ENCODE measurements at regions not wholly inside any gene's neighbourhood (a gene's known extent, or its start where the extent isn't known, plus 50 kb on each side); places are given as distances from the start of the nearest gene placed in this dataset.

GRCh38 chr5:6125781-6126180 is 252.6 kb downstream of the MED10 start:
- TF ChIP-seq, protein P1, sequence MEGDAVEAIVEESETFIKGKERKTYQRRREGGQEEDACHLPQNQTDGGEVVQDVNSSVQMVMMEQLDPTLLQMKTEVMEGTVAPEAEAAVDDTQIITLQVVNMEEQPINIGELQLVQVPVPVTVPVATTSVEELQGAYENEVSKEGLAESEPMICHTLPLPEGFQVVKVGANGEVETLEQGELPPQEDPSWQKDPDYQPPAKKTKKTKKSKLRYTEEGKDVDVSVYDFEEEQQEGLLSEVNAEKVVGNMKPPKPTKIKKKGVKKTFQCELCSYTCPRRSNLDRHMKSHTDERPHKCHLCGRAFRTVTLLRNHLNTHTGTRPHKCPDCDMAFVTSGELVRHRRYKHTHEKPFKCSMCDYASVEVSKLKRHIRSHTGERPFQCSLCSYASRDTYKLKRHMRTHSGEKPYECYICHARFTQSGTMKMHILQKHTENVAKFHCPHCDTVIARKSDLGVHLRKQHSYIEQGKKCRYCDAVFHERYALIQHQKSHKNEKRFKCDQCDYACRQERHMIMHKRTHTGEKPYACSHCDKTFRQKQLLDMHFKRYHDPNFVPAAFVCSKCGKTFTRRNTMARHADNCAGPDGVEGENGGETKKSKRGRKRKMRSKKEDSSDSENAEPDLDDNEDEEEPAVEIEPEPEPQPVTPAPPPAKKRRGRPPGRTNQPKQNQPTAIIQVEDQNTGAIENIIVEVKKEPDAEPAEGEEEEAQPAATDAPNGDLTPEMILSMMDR (IDR thresholded peaks at IDR 0.05; ENCODE audit: extremely low read depth, missing control alignments), result no peak
- no peak for DNase-seq (ENCODE audit: low spot score)

DNA sequence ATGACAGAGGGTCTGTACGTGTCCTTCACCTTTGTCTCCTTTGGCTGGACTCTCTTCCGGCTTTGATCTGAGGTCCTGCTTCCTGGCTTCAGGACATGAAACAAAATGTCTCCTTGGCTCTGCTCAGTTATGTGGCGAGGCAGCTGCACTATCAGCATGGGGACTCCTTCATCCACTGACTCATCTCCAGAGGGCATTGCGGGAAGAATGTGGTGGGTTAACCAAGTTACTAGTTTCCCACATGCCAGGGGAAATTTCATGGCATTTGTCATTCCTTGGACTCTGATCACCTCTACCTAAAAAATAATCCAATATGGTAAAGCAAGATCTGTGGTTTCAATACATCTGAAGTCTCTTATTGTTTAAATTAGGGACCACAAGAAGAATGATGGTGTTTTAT is 259.7 kb downstream of the MED10 start:
- no peak for DNase-seq (ENCODE audit: low spot score)
- TF ChIP-seq, protein P1 (IDR thresholded peaks at IDR 0.05; ENCODE audit: extremely low read depth, missing control alignments), result no peak

DNA sequence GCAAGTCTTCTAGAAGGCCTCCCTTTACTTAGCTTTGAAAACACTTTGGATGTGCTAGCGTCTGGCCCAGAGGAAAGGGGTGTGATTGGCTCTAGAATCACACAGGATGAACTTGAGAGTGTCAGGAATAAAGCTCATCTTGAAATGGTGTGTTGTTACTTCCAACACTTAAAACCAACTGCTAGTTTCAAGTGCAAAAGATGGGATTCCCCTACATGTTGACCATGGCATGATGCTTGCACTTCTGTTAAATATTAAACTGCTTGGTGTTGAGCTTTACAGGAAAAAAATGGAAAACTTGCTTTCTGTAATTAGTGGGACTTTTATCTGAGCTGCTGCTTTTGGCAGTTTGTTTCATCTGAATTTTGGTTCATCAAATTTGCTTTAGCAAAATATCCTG is 261.1 kb downstream of the MED10 start:
- no peak for DNase-seq (ENCODE audit: low spot score)
- TF ChIP-seq, protein P1 (IDR thresholded peaks at IDR 0.05; ENCODE audit: extremely low read depth, missing control alignments), result no peak

DNA sequence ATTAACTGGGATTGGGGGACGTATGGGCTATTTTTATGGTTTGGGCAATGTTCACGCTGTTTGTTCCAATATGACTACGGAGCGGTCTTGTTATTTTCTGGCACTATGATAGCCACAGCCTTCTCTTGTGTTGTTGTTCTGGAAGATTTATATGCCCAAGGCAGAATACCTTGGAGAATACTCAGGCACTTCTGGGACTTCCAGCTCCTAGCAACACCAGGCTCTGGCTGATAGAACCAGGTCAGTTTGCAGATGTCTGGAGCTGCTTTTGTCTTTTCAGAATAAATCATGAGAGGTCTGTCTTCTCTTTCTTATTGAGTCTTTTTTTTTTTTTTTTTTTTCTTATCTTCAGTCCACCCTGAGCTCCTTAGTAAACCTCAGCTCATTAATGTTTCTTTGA is 262.5 kb downstream of the MED10 start:
- DNase-seq (ENCODE audit: low spot score), result no peak
- TF ChIP-seq, protein P1 (IDR thresholded peaks at IDR 0.05; ENCODE audit: extremely low read depth, missing control alignments), result no peak

DNA sequence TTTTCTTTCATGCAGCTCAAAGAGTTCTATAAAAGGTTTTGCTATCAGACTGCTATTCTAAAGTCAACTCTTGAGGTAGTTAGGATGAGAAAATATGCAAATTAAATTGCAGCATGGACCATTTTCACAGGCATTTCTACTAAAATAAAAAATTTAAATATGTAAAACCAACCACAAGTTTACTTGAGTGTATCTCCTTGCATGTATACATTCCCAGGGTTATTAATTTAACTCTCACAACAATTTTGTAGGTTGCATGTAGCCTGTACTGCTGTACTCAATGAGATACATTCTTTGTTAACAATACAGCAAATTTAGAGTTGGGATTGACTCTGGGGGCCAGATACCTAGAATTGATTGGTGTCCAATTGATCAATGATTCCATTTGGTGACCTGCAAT is 265.8 kb downstream of the MED10 start:
- no peak for DNase-seq (ENCODE audit: low spot score)
- TF ChIP-seq, protein P1 (IDR thresholded peaks at IDR 0.05; ENCODE audit: extremely low read depth, missing control alignments), result no peak

DNA sequence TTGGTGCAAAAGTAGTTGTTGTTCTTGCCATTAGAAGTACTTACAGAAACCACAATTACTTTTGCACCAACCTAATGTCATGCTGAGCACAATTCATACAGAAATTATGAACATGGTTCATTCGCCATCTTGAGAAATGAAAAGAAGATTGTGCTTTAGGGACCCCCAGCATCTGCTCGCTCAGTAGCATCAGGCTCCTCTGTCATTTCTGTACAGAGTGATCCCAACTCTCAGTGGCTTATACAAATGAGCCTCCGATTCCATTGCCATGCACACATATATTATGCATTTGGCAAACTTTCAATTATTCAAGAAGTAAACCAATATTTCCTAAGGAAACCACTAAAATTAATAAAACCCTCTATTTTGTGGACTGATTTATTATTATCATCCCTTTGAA is 266.2 kb downstream of the MED10 start:
- no peak for DNase-seq (ENCODE audit: low spot score)
- TF ChIP-seq, protein P1 (IDR thresholded peaks at IDR 0.05; ENCODE audit: extremely low read depth, missing control alignments), result no peak

DNA sequence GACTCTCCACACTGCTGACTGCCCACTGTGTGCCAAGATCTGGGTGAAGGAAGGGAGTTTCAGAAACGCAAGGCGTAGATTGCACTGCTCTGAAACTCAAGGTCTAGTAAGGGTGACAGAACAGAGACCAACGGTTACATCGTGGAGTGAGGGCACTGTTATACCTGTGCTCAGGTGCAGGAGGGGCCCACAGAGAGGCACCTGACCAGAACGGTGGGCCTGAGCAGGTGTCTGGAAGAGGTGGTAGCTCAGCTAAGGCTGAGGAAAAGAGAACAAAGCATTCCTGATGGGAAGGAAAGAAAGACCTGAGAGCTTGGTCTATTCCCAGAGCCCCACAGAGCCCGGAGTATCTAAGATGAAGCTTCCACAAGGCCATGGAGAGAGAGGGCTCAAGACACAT is 267.2 kb downstream of the MED10 start:
- DNase-seq (ENCODE audit: low spot score), result no peak
- TF ChIP-seq, protein P1 (IDR thresholded peaks at IDR 0.05; ENCODE audit: extremely low read depth, missing control alignments), result no peak
